CD4-positive, alpha-beta T cell (primary cell): ENCODE measurements at regions not wholly inside any gene's neighbourhood (a gene's known extent, or its start where the extent isn't known, plus 50 kb on each side); places are given as distances from the start of the nearest gene placed in this dataset.

ENCODE experiments used
- ATAC-seq: fragments of 200-7000 bp; cut with Tn5 transposase; one replicate; pipeline ENCODE4 v1.10.0; 2022; ENCODE audit warnings: mild to moderate bottlenecking; ENCODE audit not compliant: poor library complexity
- CTCF ChIA-PET: fragments of 350-600 bp; sonication (Branson Sonifier 250); formaldehyde crosslinking; loops from one replicate; lab custom pipeline; 2021; ENCODE audit warnings: antibody characterized with exemption, inconsistent platforms; lab: Charles Lee
- POLR2A ChIA-PET: fragments of 350-600 bp; sonication (Branson Sonifier 250); formaldehyde crosslinking; loops from one replicate; lab custom pipeline; 2021; ENCODE audit warnings: antibody characterized with exemption, inconsistent platforms; lab: Charles Lee
- DNase-seq, 14 experiments: peaks; one replicate each; pipeline ENCODE4 v3.0.0-alpha.2; 2013 to 2020; ENCODE audit warnings: mixed read lengths in 2 of 14
- H3K27ac ChIP-seq, 2 donors: one replicate each; pipeline versions ENCODE4 v1.5.1 to v1.7.0; 2013; ENCODE audit warnings: low read length in 2 of 2, low read depth in 1 of 2, mild to moderate bottlenecking in 1 of 2
- H3K27me3 ChIP-seq, 2 experiments: 1 replicate in 1 of 2; 2 replicates in 1 of 2; pipeline versions ENCODE4 v1.6.1 to v1.7.0; 2013; ENCODE audit warnings: low read length in 2 of 2, control low read depth in 1 of 2, mild to moderate bottlenecking in 1 of 2, moderate library complexity in 1 of 2; ENCODE audit not compliant: insufficient read depth in 2 of 2, control insufficient read depth in 1 of 2
- H3K36me3 ChIP-seq: one replicate; pipeline ENCODE4 v1.6.1; 2013; ENCODE audit warnings: low read length, control low read depth; ENCODE audit not compliant: insufficient read depth
- H3K4me1 ChIP-seq: one replicate; pipeline ENCODE4 v1.6.1; 2013; ENCODE audit warnings: low read length, control low read depth; ENCODE audit not compliant: insufficient read depth
- H3K4me3 ChIP-seq: one replicate; pipeline ENCODE4 v1.5.1; 2013; ENCODE audit warnings: mild to moderate bottlenecking, low read length, moderate library complexity
- H3K9me3 ChIP-seq, 2 experiments: 1 replicate in 1 of 2; 2 replicates in 1 of 2; pipeline versions ENCODE4 v1.6.1 to v1.7.0; 2013; ENCODE audit warnings: low read length in 2 of 2, mild to moderate bottlenecking in 2 of 2, control low read depth in 1 of 2, moderate library complexity in 1 of 2; ENCODE audit not compliant: control insufficient read depth in 1 of 2, insufficient read depth in 1 of 2
- H3K27ac Mint-ChIP-seq: one replicate; pipeline ENCODE4 v1.8.0; 2020; ENCODE audit warnings: mixed read lengths
- H3K27me3 Mint-ChIP-seq: one replicate; pipeline ENCODE4 v1.8.0; 2021; ENCODE audit warnings: mixed read lengths
- H3K36me3 Mint-ChIP-seq: one replicate; pipeline ENCODE4 v1.8.0; 2021; ENCODE audit warnings: low read depth, mixed read lengths
- H3K4me1 Mint-ChIP-seq: one replicate; pipeline ENCODE4 v1.8.0; 2021; ENCODE audit warnings: low read depth, mixed read lengths
- H3K4me3 Mint-ChIP-seq: one replicate; pipeline ENCODE4 v1.8.0; 2020; ENCODE audit warnings: mild to moderate bottlenecking, mixed read lengths
- H3K9me3 Mint-ChIP-seq: one replicate; pipeline ENCODE4 v1.8.0; 2020; ENCODE audit warnings: mixed read lengths
- CTCF ChIP-seq: fragments of 200-600 bp; IDR thresholded peaks from one replicate; pipeline ENCODE4 v1.8.0; 2022; ENCODE audit warnings: antibody characterized with exemption, mild to moderate bottlenecking
- intact Hi-C, 2 experiments: fragments of 100-400 bp; cut with DNase I in 1 of 2; cut with micrococcal nuclease in 1 of 2; formaldehyde crosslinking; loops; one replicate each; pipeline versions ENCODE4 v1.15.1 to v1.9.0; 2023 to 2025; cut with DNase I, micrococcal nuclease

GRCh38 chr3:15953841-15954240 is 156.1 kb upstream of the ANKRD28 start:
- Mint-ChIP-seq H3K27ac (no peak overlapping the region), H3K4me3 (no peak overlapping the region), H3K9me3 (no peaks in the 10 kb centered on the region), H3K4me1 (no peaks in the 10 kb centered on the region), H3K27me3 (no peaks in the 10 kb centered on the region), H3K36me3 (no peaks in the 10 kb centered on the region)
- peak in 3 of 14 experiments; percentile 13 to 14 (median 13) for DNase-seq
- CTCF ChIA-PET: no interaction called here
- Histone ChIP-seq H3K4me1 (no peaks in the 10 kb centered on the region), H3K9me3 (no peaks in the 10 kb centered on the region), H3K36me3 (no peaks in the 10 kb centered on the region), H3K4me3 (no peak overlapping the region), H3K27ac (no peak overlapping the region), H3K27me3 (no peaks in the 10 kb centered on the region)
- intact Hi-C loops: loop anchor here in 1 of 2 experiments (10.0 kb wide), 1 partner anchor 139 kb away; no protein-coding TSS in a partner anchor
- POLR2A ChIA-PET: no interaction called here
- ATAC-seq: no peak
- no peak for TF ChIP-seq CTCF

- H3K36me3 Mint-ChIP-seq: no peaks in the 10 kb centered on the region
- H3K4me3 Mint-ChIP-seq: no peak overlapping the region
Measured at GRCh38 chr3:15955968-15956367, 158.2 kb upstream of the ANKRD28 start.

GRCh38 chr3:15958692-15959433 is 161.1 kb upstream of the ANKRD28 start:
- ChIA-PET POLR2A (no interaction called here), CTCF (no interaction called here)
- Mint-ChIP-seq H3K36me3 (no peaks in the 10 kb centered on the region), H3K9me3 (no peaks in the 10 kb centered on the region), H3K27me3 (no peaks in the 10 kb centered on the region), H3K27ac (no peak overlapping the region), H3K4me3 (no peak overlapping the region), H3K4me1 (no peaks in the 10 kb centered on the region)
- intact Hi-C loops: loop anchor here in 1 of 2 experiments (10.0 kb wide), 1 partner anchor 144 kb away; no protein-coding TSS in a partner anchor
- H3K27ac ChIP-seq: no peak overlapping the region
- H3K4me1 ChIP-seq: no peaks in the 10 kb centered on the region
- no peaks in the 10 kb centered on the region for H3K27me3 ChIP-seq
- ATAC-seq: no peak
- no peaks in the 10 kb centered on the region for H3K9me3 ChIP-seq
- H3K36me3 ChIP-seq: no peaks in the 10 kb centered on the region
- no peak for TF ChIP-seq CTCF
- no peak overlapping the region for H3K4me3 ChIP-seq
- DNase-seq: no peak

More at GRCh38 chr3:15955968-15956367, 158.2 kb upstream of the ANKRD28 start:
- Histone ChIP-seq H3K27me3 (no peaks in the 10 kb centered on the region), H3K4me3 (no peak overlapping the region), H3K9me3 (no peaks in the 10 kb centered on the region), H3K4me1 (no peaks in the 10 kb centered on the region), H3K27ac (no peak overlapping the region), H3K36me3 (no peaks in the 10 kb centered on the region)
- H3K27ac Mint-ChIP-seq: no peak overlapping the region
- ATAC-seq: no peak
- intact Hi-C loops: loop anchor here in 1 of 2 experiments (10.0 kb wide), 1 partner anchor 141 kb away; no protein-coding TSS in a partner anchor
- POLR2A ChIA-PET: interaction anchor here (0.6 kb wide), 1 partner anchor 11 kb away, joined by 3 read pairs; no protein-coding TSS in a partner anchor
- no peaks in the 10 kb centered on the region for H3K4me1 Mint-ChIP-seq
- no peak for DNase-seq
- CTCF ChIA-PET: no interaction called here
- no peaks in the 10 kb centered on the region for H3K9me3 Mint-ChIP-seq
- TF ChIP-seq CTCF: no peak
- H3K27me3 Mint-ChIP-seq: no peaks in the 10 kb centered on the region
